Panc1 (cell line): ENCODE measurements at regions not wholly inside any gene's neighbourhood (a gene's known extent, or its start where the extent isn't known, plus 50 kb on each side); places are given as distances from the start of the nearest gene placed in this dataset.

Experiments
- POLR2AphosphoS5 ChIP-seq: IDR thresholded peaks from 2 replicates; pipeline ENCODE4 v1.6.1; 2012; ENCODE audit warnings: mild to moderate bottlenecking, low read depth, low read length, moderate library complexity
- SIN3A ChIP-seq: IDR thresholded peaks from 2 replicates; pipeline ENCODE4 v1.6.1; 2012; ENCODE audit warnings: low read depth, mild to moderate bottlenecking, low read length, moderate library complexity, borderline replicate concordance; ENCODE audit not compliant: insufficient read depth
- TF ChIP-seq, protein P1 (sequence below): fragments of 450-650 bp; IDR thresholded peaks from 2 replicates; pipeline ENCODE4 v1.5.1; 2017; ENCODE audit warnings: mild to moderate bottlenecking
- TF ChIP-seq, protein P2 (sequence below), 2 experiments: IDR thresholded peaks; 2 replicates each; pipeline ENCODE4 v1.6.1; 2011 to 2012; ENCODE audit warnings: low read depth in 2 of 2, control low read depth in 1 of 2, low read length in 1 of 2, mild to moderate bottlenecking in 1 of 2, moderate library complexity in 1 of 2; ENCODE audit not compliant: insufficient read depth in 1 of 2

DNA sequence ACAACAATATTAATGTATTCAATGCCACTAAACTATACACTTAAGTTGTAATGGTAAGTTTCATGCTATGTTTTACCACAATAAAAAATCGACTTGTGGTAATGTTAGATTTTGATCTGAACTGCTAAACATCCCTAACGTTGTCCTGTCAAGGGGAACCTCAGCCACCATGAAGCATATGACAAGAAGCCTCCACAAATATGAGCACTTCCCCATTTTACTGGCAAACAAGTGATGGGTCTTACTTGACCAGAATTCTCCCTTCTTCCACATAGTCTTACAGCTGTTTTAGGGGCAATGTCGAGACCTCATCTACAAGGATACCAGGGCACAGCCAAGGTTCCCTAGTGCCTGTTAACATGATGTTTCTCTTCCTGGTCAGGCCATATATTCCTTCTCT, 124.2 kb upstream of the ABI3BP start:
- TF ChIP-seq, protein P1, sequence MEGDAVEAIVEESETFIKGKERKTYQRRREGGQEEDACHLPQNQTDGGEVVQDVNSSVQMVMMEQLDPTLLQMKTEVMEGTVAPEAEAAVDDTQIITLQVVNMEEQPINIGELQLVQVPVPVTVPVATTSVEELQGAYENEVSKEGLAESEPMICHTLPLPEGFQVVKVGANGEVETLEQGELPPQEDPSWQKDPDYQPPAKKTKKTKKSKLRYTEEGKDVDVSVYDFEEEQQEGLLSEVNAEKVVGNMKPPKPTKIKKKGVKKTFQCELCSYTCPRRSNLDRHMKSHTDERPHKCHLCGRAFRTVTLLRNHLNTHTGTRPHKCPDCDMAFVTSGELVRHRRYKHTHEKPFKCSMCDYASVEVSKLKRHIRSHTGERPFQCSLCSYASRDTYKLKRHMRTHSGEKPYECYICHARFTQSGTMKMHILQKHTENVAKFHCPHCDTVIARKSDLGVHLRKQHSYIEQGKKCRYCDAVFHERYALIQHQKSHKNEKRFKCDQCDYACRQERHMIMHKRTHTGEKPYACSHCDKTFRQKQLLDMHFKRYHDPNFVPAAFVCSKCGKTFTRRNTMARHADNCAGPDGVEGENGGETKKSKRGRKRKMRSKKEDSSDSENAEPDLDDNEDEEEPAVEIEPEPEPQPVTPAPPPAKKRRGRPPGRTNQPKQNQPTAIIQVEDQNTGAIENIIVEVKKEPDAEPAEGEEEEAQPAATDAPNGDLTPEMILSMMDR: no peak
- TF ChIP-seq, protein P2, sequence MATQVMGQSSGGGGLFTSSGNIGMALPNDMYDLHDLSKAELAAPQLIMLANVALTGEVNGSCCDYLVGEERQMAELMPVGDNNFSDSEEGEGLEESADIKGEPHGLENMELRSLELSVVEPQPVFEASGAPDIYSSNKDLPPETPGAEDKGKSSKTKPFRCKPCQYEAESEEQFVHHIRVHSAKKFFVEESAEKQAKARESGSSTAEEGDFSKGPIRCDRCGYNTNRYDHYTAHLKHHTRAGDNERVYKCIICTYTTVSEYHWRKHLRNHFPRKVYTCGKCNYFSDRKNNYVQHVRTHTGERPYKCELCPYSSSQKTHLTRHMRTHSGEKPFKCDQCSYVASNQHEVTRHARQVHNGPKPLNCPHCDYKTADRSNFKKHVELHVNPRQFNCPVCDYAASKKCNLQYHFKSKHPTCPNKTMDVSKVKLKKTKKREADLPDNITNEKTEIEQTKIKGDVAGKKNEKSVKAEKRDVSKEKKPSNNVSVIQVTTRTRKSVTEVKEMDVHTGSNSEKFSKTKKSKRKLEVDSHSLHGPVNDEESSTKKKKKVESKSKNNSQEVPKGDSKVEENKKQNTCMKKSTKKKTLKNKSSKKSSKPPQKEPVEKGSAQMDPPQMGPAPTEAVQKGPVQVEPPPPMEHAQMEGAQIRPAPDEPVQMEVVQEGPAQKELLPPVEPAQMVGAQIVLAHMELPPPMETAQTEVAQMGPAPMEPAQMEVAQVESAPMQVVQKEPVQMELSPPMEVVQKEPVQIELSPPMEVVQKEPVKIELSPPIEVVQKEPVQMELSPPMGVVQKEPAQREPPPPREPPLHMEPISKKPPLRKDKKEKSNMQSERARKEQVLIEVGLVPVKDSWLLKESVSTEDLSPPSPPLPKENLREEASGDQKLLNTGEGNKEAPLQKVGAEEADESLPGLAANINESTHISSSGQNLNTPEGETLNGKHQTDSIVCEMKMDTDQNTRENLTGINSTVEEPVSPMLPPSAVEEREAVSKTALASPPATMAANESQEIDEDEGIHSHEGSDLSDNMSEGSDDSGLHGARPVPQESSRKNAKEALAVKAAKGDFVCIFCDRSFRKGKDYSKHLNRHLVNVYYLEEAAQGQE (IDR thresholded peaks at IDR 0.05; ENCODE audit: insufficient read depth in 1 of 2, low read depth in 2 of 2, low read length in 1 of 2): no peak
- TF ChIP-seq SIN3A: no peak
- TF ChIP-seq POLR2AphosphoS5: no peak
